Activated CD4-positive, alpha-beta T cell treated with anti-CD3 and anti-CD28 coated beads, Interleukin-2, amount 50 U/mL, for 1 hour (primary cell): ENCODE measurements at regions not wholly inside any gene's neighbourhood (a gene's known extent, or its start where the extent isn't known, plus 50 kb on each side); places are given as distances from the start of the nearest gene placed in this dataset.

Experiments
- DNase-seq: peaks from one replicate; pipeline ENCODE4 v3.0.0-alpha.2; 2020

DNA sequence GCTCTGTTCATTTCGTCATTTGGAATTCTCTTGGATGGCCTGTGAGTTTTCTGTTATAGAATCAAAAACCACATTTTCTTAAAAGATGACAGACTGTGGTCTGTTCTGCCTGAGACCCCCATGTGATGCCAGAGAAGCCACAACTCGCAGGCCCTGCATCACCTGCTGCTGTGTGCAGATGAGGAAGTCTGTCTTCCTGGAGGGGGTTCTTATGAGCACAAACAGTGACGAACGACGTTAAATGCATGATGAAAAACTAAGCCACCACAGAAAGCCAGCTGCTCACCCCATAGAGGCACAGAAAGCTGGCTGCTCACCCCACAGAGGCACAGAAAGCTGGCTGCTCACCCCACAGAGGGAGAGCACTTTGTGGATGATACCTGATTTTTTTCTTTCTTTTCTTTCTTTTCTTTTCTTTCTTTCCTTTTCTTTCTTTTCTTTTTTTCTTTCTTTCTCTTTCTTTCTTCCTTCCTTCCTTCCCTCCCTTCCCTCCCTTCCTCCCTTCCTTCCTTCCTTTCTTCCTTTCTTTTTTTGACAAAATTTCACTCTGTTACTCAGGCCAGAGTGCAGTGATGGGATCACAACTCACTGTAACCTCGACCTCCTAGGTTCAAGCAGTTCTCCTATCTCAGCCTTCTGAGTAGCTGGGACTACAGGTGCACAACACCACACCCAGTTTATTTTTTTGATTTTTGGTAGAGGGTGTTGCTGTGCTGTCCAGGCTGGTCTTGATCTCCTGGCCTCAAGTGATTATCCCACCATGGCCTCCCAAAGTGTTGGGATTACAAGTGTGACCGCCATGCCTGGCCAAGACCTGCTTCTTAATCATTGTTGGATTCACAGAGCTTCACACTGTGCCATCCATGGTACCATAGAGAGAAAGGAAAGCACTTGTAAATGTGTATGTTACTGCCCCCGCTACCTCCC lies 1191.4 kb downstream of the UQCRFS1 start:
- no peak for DNase-seq

DNA sequence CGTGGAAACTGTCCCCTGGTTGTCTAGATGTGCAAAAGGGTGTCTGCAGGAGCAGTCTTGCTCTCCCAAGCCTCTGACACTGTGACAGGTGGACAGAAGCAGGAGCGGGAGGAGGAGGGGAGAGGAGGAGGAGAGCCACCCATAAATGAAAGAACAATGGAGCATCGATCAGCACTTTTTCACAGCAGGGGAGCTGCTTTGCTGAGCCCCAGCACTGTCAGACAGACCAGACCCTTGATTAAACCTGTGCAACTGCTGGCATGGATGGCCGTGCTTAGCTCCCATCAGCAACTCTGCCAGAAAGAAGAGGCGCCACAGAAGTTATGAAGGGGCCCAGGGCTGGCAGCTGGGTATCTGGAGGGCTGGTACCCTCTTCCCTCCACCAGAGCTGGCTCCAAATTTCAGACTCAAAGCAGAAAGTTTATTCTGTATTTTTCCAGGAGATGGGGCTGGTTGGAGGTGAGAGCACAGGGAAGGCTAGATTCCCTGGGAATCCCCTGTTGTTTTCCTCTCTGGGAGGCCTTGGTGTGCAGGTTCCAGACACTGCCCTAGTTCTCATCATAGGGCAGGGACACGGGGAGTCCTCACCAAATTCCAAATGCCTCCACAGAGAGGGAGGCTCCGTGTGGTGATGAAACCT lies 1192.2 kb downstream of the UQCRFS1 start:
- no peak for DNase-seq

DNA sequence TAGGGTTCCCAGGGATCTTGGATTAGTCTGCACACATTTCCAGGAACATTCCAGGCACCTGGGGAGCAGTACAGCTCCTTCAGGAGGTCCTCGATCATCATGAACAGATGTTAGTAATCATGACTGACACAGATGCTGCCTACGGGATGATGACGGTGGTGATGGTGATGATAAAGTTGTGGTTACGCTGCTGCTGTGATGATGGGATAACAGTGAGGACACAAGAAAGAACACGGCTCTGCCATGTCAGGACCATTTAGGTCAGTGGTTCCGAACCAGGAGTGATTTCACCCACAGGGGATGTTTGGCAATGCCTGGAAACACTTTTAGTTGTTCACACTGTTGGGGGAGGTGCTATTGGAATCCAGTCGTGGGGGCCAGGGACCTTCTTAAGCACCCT lies 1193.0 kb downstream of the UQCRFS1 start:
- DNase-seq = no peak

DNA sequence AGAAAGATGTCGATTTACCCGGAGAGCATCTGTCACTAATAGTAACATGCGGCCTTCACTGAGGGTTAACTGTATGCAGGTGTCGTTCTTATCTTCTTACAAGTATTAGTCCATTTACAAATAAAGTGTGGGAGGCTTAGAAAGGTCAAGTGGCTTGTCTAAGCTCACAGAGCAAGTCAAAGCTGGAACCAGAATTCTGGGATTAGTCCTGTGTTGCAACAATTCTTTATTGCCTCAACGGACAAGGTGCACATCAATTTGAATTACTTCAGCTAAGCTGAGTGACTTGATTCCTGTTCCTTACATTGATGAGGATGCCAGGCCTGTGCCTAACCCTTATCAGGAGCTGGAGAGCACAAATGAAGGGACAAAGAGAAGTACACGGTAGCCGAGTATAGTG lies 1193.6 kb downstream of the UQCRFS1 start:
- no peak for DNase-seq

DNA sequence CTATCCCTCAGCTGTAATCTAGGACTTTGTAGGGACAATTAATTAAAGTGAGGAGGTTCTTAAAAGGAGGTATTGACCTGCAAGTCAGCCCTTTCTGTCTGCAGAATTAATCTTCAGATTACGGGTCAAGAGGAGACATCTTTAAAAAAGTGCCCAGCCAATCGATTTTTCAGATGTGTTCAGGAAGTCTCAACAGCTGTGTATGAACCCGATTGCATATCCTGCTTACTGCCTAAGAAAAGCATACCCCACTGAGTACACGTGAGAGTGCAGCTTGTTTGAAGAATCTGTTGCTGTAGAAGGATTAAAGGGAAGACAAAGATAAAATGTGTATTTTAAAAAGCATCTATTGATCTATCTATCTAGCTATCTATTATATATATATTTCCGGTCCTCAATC lies 1194.5 kb downstream of the UQCRFS1 start:
- no peak for DNase-seq

DNA sequence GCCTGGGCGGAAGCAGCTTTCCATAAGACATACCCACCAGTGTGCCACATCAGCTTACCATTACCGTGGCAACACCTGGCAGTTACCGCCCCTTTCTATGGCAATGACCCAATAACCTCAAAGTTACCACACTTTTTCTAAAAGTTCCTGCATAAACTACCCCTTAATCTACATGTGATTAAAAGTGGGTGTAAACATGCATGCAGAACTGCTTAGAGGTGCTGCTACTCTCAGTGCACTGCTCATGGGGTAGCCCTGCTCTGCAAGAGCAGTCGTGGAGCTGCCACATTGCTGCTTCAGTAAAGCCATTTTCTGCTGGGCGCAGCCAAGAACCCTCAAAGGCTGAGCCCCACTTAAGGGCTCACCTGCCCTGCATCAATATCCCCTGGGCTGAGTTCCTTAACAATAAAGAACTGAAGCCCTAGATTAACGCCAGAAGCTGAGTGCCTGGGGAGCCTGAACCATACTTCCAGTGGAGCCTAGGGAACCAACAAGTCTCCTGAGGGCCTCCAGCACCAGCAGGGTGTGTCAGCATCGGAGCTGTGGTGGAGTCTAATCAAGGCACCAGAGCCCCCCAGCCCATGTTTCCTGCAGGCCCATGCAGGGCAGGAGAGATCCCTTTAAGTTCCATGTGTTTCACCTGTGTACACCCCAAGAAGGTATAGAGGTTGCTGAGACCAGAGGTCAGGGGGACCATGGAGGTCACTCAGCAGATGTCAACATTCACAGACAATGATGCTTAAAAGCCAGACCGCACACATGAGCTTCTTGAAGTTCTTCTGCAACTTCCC lies 1198.1 kb downstream of the UQCRFS1 start:
- no peak for DNase-seq

DNA sequence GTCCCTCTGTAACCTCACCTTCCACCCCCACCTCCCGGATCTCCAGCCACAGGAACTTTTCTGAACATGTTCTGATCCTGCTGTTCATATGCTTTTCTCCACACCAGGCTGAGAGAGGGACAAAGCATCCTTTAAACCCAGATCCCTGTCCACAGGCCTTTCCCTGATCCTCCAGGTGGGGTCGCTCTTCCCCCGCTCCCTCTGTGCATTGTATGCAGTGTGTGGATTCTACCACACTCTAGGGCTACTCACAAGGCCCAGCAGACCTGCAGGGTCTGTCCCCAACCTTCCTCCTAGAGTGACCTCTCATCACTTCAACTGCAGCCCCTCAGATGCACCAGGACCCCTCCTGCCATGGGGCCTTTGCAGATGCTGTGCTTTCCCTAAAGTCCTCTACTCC lies 1200.6 kb downstream of the UQCRFS1 start:
- DNase-seq = no peak

DNA sequence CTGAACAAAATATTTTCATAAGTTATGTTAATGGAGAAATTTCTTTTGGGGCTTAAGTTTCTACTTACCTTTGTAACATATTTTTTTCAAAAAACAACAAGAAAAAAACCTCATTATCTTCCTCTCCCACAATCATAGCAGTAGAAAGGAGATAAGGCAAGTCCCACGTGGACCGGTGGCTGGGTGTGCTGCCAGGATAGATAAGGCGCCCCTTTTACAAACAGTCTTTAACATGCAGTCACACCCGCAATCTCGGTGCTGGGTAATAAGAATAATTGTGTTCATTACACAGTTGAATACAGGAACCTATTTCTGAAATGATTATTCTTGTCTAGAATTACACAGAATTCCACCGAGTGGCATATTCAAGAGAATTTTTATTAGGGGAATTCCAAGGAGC lies 1202.3 kb downstream of the UQCRFS1 start:
- DNase-seq = no peak

DNA sequence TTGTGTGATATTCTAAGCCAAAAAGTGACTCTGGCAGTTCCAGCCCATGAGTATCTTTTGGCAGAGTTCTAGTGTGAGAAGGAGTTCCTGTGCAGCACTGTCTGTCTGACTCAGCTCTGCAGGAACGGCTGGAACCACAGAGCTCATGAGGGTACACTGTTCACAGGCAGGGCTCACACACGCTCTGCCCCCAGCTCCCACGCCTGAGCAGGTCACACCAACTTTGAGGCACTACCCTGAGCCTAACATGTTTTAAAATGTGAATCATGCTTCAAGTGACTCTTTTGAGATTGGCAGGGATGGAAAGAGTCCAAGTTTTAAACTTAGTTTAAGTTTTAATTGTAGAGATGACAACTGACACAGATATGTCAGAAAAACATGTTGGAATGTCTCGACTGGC lies 1203.3 kb downstream of the UQCRFS1 start:
- DNase-seq = no peak

DNA sequence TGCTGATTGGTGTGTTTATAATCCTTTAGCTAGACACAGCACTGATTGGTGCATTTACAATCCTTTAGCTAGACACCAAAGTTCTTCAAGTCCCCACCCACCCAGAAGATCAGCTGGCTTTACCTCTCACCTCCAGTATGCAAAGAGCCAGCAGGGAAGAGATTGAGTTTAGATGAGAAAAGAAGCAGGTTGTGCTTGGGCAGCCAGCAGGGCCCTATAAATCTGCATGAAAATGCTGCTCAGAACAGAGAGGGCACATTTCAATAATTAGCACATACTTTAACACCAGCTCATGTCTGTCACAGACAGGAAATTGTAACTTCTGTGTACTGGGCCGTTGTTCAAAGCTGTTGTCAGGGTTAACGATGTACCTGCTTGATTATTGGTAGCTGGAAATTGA lies 1204.3 kb downstream of the UQCRFS1 start:
- no peak for DNase-seq

DNA sequence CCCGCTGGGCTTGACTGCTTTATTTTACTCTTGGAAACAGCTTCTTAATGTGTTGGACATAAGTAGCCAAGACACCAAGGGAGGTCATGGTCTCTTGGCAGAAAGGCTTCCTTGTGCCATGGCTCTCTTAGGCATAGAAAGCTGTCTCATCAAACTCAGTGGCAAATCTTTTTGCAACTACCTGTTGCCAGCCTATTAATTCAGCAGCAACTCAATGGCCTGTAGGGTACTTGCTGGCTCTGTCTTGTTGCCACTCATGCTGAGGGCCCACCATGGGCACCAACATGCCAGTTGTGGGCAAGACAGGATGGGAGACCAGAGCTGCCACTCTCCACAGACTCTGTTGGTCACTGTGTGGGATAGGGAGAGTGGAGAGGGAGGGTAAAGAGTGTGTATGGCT lies 1209.4 kb downstream of the UQCRFS1 start:
- DNase-seq = no peak

DNA sequence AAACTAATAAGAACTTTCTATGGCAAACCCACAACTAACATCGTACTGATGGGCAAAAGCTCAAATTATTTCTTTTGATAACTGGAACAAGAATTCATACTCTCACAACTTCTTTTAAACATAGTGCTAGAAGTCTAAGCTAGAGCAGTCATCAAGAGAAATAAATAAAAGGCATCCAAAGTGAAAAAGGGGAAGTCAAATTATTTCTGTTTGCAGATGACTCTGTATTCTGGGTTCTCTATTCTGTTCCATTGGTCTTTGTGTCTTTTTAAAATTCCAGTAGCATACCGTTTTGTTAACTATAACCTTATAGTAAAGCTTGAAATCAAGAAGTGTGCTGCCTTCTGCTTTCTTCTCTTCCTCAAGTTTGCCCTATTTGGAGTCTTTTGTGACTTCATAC lies 1215.9 kb downstream of the UQCRFS1 start:
- DNase-seq = no peak

DNA sequence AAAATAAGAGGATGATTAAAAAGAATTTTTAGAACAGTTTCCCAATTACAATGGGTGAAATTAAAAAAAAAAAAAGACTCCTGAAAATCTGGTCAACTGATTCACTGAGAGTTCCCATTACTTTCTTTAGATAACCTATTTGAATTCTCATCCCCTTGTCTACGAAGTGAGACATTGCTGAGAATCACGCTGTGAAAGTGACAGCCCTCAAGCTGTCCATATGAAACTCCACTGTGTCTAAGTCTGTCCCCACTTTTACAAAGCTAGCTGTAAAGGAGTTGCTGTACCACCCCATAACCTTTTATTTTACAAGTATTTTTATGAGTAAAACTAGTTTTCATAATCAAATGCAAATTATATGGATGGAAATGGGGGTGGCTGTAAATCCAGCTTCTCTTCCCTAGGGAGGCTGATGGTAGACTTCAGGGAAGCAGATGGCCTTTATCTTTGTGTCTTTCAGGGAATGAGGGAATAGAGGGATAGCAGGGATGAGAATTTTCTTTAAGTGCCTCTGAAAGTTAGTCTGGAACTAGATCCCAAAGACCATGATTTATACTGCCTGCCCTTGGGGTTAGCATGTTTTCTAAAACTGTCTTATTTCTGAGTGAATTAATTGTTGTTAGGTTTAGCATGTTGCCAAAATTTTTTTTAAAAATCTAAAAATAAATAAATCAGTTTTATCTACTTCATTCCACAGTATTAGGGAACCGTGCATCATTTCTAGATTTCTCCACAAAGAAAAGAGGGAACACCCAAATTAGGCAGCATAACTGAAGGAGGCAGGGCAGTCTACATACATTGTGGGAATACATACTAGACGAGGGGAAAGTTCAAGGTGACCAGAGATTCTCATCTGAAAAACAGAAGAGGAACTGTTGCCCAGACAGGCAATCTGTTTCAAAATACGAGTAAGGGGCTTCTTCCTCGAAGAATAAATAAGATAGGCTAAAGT lies 1219.1 kb downstream of the UQCRFS1 start:
- no peak for DNase-seq

DNA sequence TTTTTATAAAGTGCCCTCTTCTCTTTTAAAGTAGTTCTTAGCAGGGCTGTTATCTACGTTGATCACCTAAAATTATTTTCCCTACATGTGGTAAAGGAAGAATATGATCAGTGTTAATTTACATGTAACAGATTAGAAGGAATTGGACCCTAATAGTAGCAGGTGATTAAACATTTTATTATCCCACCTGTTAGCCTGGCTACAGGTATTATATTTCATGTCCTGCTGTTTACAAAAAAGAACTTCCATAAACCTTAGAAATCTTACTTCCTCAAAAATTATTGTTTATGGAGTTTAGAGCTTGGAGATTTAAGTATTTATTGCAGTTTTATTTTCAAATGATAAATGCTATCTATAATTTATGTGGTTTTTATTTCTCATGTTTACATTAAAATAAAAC lies 1226.7 kb downstream of the UQCRFS1 start:
- DNase-seq = no peak

DNA sequence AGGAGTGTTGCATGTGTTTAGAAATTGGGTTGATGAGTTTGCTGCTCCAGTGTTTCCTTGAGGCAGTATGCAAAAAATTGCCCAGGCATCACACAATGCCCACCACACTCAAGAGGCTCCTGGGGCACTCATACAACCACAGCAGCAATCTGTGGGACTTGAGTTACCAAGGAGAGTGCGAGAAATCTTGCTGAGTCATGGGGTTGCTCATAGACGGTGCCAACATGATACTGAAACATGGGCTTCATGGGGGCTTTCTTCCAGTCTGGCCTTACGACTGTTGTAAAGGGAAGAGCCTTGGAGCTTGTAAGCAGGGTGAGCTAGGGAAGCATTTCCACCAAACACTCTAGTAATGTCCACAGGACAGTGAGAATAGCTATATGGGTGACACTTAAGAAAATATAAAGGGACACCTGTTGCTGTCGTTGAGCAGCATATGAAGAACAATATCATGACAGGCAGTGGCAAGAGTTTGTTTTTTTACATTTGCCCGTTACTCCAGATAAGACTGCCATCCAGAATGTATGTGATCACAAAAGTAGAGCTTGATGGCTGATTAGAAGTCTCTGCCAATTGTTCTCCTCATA lies 1237.4 kb downstream of the UQCRFS1 start:
- no peak for DNase-seq

DNA sequence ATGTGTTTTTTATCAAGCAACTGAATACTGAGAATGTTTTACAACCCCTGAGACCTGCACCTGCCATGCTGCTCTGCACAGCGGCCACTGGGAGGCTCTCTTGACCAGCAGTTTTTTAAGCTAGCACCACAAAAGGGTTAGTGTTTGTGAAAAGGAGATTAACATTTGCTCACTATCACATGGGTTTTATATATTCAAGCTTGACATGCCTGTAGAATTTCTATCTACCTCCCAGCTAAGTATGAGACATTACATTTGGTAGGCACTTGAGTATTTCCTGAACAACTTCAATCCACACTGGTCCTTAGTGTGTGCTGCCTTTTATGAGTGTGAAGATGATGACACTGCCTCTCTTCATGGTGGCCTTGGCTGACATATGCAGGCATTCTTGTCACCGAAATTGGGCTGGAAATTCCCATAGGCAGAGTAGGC lies 1238.9 kb downstream of the UQCRFS1 start:
- DNase-seq = no peak

DNA sequence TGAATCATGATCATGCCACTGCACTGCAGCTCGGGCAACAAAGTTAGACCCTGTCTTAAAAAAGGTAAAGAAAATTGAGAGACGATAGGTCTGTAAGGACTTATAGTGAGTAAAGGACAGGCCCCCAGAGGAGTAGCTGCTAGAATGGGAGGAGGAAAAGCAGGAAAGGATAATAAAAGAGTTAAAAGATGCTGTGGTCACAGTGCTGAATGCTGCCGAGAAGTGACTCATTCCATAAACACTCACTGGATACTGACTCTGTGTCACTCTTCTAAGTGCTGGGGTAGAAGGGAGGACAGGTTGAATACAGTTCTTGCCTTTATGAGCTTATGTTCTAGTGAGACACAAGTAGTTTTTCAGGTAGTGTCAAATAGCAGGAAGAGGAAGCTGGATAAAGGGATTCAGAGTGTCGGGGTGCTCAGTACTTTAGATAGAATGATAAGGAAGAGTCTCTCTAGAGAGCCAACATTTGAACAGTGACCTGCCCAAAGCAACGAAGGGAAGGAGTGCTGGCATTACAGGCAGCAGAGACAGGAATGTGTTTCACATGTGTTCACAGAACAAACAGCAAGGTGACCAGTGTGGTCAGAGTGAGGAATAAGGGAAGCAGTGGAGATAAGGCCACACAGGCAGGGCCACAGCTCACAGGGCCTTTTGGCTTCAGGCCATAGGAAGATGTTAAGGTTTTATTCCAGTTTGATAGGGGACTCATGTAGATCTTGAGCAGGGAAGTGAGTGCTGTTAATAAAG lies 1240.5 kb downstream of the UQCRFS1 start:
- no peak for DNase-seq

DNA sequence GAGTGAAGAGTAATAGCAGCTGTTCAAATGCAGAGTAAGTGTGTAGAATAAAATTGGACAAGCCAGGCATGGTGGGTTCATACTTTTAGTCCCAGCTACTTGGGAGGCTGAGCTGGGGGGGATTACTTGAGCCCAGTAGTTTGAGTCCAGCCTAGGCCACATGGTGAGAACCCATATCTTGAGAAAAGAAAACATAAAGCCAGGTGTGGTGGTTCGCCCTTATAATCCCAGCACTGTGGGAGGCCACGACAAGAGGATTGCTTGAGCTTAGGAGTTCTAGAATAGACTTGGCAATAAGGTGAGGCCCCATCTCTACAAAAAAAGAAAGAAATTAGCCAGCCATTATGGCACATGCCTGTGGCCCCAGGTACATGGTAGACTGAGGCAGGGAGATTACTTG lies 1241.1 kb downstream of the UQCRFS1 start:
- no peak for DNase-seq

DNA sequence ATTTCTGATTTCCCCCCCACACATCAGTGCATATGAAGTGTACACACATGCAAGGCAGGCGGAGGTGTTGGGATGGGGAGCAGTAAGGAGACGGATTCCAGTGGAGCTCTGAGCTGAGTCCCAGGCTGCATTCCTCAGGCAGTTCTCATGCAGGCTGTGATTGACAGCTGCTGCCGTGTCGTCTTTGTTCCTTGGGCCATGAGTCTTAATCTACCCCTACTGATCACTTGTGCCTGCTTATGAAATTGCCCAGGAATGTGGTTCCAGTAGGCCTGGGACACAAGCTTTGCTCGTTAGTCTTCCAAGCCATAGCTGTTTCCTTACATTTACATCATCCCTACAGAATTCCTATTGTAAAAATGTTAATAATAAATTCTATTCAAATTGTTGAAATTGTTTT lies 1241.9 kb downstream of the UQCRFS1 start:
- no peak for DNase-seq

DNA sequence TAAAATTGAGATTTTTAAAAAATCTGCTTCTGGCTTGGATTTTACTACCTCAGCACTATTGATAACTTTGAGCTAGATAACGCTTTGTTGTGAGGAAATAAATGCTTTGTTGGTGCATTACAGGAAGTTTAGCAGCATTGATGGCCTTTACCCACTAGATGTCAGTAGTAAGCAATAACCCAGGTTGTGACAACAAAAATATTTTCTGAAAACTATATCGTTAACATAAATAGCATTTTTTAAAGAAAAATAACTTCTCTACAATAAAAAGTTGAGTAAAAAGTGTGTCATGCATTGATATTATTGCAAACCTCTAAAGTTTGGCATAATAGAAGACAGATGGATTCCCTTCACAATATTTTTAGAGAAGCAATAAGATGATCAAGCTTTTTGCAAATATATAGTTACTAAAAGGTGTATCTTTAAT lies 1246.5 kb downstream of the UQCRFS1 start:
- DNase-seq = no peak

DNA sequence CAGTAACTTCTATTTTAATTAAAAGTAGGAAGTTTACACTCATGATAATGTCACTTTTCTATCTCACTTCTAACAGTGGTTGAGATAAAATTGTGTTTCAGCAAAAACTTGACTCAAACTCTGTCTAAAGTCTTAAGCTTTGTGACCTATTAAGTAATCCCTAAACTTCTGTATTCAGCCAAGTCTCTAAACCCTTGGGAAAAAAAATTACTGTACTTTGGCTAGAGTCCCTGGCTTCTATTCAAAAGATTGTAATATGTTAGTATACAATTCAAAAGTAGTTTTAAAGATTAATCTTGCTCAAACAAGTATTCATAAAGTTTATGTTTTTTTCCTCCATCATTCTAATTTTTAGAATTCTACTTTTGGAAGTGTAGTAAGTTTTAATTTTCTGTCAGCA lies 1248.8 kb downstream of the UQCRFS1 start:
- no peak for DNase-seq
